ENCODE measurements at regions not wholly inside any gene's neighbourhood (a gene's known extent, or its start where the extent isn't known, plus 50 kb on each side); places are given as distances from the start of the nearest gene placed in this dataset.

DNA sequence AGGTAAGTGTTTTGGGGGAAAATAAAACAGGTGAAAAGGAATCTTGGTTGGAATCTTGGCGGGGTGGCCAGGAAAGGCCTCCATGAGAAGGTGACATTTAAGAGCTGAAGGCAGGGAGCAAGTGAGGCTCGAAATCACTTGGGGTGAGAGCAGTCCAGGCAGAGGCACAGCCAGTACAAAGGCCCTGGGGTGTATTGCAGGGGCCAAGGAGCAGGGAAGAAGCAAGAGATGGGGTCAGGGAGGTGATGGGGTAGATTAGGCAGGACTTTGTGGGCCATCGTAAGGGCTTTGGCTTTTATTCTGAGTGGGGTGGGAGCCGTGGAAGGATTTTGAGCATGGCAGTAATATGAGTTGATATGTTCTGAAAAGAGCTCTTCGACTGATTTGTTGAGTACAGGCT, 551.1 kb downstream of the MN1 start:
- FAIRE-seq (no peak), DNase-seq (ENCODE audit: low read depth in 1 of 2, low spot score in 2 of 2) (no peak)
- Histone ChIP-seq H2BK20ac (ENCODE audit: low read length) (no peak overlapping the region), H3K56ac (replicated peaks; ENCODE audit: insufficient read length, low read depth, low read length) (no peak overlapping the region), H3K23ac (ENCODE audit: insufficient read length) (no peak overlapping the region), H3K79me2 (ENCODE audit: control insufficient read depth in 1 of 2, insufficient read depth in 2 of 2, low read length in 2 of 2) (no peaks in the 10 kb centered on the region), H2AK5ac (ENCODE audit: low read depth, low read length) (no peak overlapping the region), H3K9ac (replicated peaks in 1 of 4; ENCODE audit: extremely low read depth in 1 of 4, low read depth in 3 of 4, low read length in 3 of 4) (no peak overlapping the region), H3K79me1 (ENCODE audit: low read depth, low read length) (no peaks in the 10 kb centered on the region), H4K8ac (ENCODE audit: extremely low read depth, insufficient read depth, low read length) (no peak overlapping the region), H2BK120ac (replicated peaks; ENCODE audit: low read depth, low read length) (no peak overlapping the region), H3K4me2 (ENCODE audit: insufficient read depth in 1 of 2, low read depth in 2 of 2, low read length in 2 of 2) (no peak overlapping the region), H3K18ac (ENCODE audit: extremely low read depth, low read length) (no peak overlapping the region), H3K4ac (replicated peaks; ENCODE audit: insufficient read length, low read depth, low read length) (no peak overlapping the region), H3K4me3 (ENCODE audit: extremely low read depth in 1 of 4, insufficient read depth in 2 of 4, low read depth in 3 of 4, low read length in 4 of 4) (no peak overlapping the region), H4K5ac (ENCODE audit: insufficient read length, low read depth, low read length) (no peak overlapping the region), H2BK12ac (ENCODE audit: low read depth, low read length) (no peak overlapping the region), H3K14ac (ENCODE audit: insufficient read length) (no peak overlapping the region), H2BK15ac (ENCODE audit: low read length) (no peak overlapping the region), H3K36me3 (ENCODE audit: control insufficient read depth in 2 of 4, insufficient read depth in 4 of 4, low read length in 3 of 4) (no peaks in the 10 kb centered on the region), H3K23me2 (ENCODE audit: low read depth, low read length) (no peaks in the 10 kb centered on the region; the same call in 1 of the 2 replicates), H3K27me3 (replicated peaks in 1 of 4; ENCODE audit: control insufficient read depth in 3 of 4, extremely low read depth in 1 of 4, insufficient read depth in 3 of 4, low read length in 3 of 4) (no peaks in the 10 kb centered on the region; a peak in 1 of 7 replicates), H2BK5ac (ENCODE audit: low read depth, low read length) (no peak overlapping the region), H3K27ac (ENCODE audit: low read depth, low read length) (no peak overlapping the region), H2AFZ (ENCODE audit: low read length) (no peak overlapping the region), H3K9me3 (ENCODE audit: insufficient read depth in 2 of 2, low read depth in 1 of 2, low read length in 1 of 2) (peaks cover 2 to 3% of the 10 kb centered on the region in 2 experiments; a peak in 2 of 4 replicates), H4K20me1 (replicated peaks in 1 of 2; ENCODE audit: control insufficient read depth in 1 of 2, insufficient read depth in 2 of 2, low read length in 2 of 2) (no peaks in the 10 kb centered on the region), H3K4me1 (replicated peaks in 1 of 4; ENCODE audit: control insufficient read depth in 3 of 4, insufficient read depth in 4 of 4, low read length in 3 of 4) (no peaks in the 10 kb centered on the region), H4K91ac (replicated peaks; ENCODE audit: insufficient read length, low read length) (no peak overlapping the region)
- CTCF ChIA-PET (ENCODE audit: partially characterized antibody), result interaction anchor here (0.7 to 1.6 kb wide), 4 partner anchors 38 to 431 kb away, joined by 4 read pairs; no protein-coding TSS in a partner anchor
- POLR2A ChIA-PET (ENCODE audit: partially characterized antibody), result no interaction called here
- WGBS, 2 experiments (ENCODE audit: extremely low coverage in 1 of 2, insufficient coverage in 1 of 2, insufficient read length in 1 of 2, insufficient replicate concordance in 2 of 2, low coverage in 1 of 2, low lambda C conversion rate in 2 of 2, missing lambda C conversion rate in 1 of 2), result 90% methylated on average over 5 of the region's 5 CpGs; no CpG with 5 or more reads in 1 of the 2 experiments
- TF ChIP-seq BACH1 (IDR thresholded peaks at IDR 0.05; ENCODE audit: low read length), result no peak
- no peak for TF ChIP-seq SIX5 (IDR thresholded peaks at IDR 0.05; ENCODE audit: low read depth, low read length)
- TF ChIP-seq EP300 (IDR thresholded peaks at IDR 0.05; ENCODE audit: borderline replicate concordance in 1 of 2, low read depth in 2 of 2, low read length in 2 of 2), result no peak
- TF ChIP-seq SP1 (IDR thresholded peaks at IDR 0.05; ENCODE audit: low read depth, low read length), result no peak
- no peak for TF ChIP-seq YY1 (IDR thresholded peaks at IDR 0.05; ENCODE audit: low read depth, low read length)
- TF ChIP-seq CTBP2 (IDR thresholded peaks at IDR 0.05; ENCODE audit: borderline replicate concordance, insufficient read depth, insufficient read length, low read length), result no peak
- no peak for TF ChIP-seq PHF8 (conservative IDR thresholded peaks at IDR 0.05; ENCODE audit: low read depth, low read length)
- TF ChIP-seq EGR1 (IDR thresholded peaks at IDR 0.05; ENCODE audit: borderline replicate concordance, low read depth, low read length), result no peak
- no peak for TF ChIP-seq KDM1A (IDR thresholded peaks at IDR 0.05; ENCODE audit: borderline replicate concordance, low read length)
- no peak for TF ChIP-seq HDAC2 (IDR thresholded peaks at IDR 0.05; ENCODE audit: borderline replicate concordance in 1 of 2, low read depth in 2 of 2, low read length in 2 of 2)
- no peak for TF ChIP-seq TBP (IDR thresholded peaks at IDR 0.05; ENCODE audit: low read depth, low read length)
- TF ChIP-seq RFX5 (IDR thresholded peaks at IDR 0.05; ENCODE audit: borderline replicate concordance, low read depth, low read length), result no peak
- no peak for TF ChIP-seq CBX8 (IDR thresholded peaks at IDR 0.05; ENCODE audit: borderline replicate concordance, low read depth, low read length)
- no peak for TF ChIP-seq GTF2F1 (IDR thresholded peaks at IDR 0.05; ENCODE audit: borderline replicate concordance, low read depth, low read length)

All from H1 (cell line).